ENCODE measurements at regions not wholly inside any gene's neighbourhood (a gene's known extent, or its start where the extent isn't known, plus 50 kb on each side); places are given as distances from the start of the nearest gene placed in this dataset.

GRCh38 chr10:81068460-81068859, 530.8 kb downstream of the SH2D4B start:
- DNase-seq, result no peak
- intact Hi-C loops (cut with DNase I), result no loop called here
- Histone ChIP-seq H3K9me3 (no peaks in the 10 kb centered on the region), H3K4me1 (no peaks in the 10 kb centered on the region), H3K36me3 (no peaks in the 10 kb centered on the region), H3K4me3 (replicated peaks in 1 of 3) (no peak overlapping the region), H3K27ac (no peak overlapping the region), H3K27me3 (no peaks in the 10 kb centered on the region)
- TF ChIP-seq CTCF (IDR thresholded peaks at IDR 0.05) (no peak), POLR2A (IDR thresholded peaks at IDR 0.05) (no peak)
- 41 to 56% methylated on average over 3 of the region's 3 CpGs for WGBS, 2 donors

- Histone ChIP-seq H3K4me3 (replicated peaks in 1 of 3) (no peak overlapping the region), H3K27me3 (no peaks in the 10 kb centered on the region), H3K27ac (no peak overlapping the region), H3K36me3 (no peaks in the 10 kb centered on the region), H3K9me3 (no peaks in the 10 kb centered on the region), H3K4me1 (no peaks in the 10 kb centered on the region)
- TF ChIP-seq POLR2A (IDR thresholded peaks at IDR 0.05) (no peak), CTCF (IDR thresholded peaks at IDR 0.05) (no peak)
- intact Hi-C loops (cut with DNase I), result no loop called here
- no peak for DNase-seq
- WGBS, 2 donors, result 89 to 92% methylated on average over 3 of the region's 3 CpGs
These were observed 533.5 kb downstream of the SH2D4B start for GRCh38 chr10:81071087-81071796.

GRCh38 chr10:81073155-81073554, 535.5 kb downstream of the SH2D4B start:
- H3K27ac ChIP-seq, result no peak overlapping the region
- no peak for DNase-seq
- WGBS, 2 donors, result 84 to 88% methylated on average over 2 of the region's 2 CpGs
- TF ChIP-seq POLR2A (IDR thresholded peaks at IDR 0.05), result no peak
- no peak for TF ChIP-seq CTCF (IDR thresholded peaks at IDR 0.05)
- intact Hi-C loops (cut with DNase I), result no loop called here
- no peaks in the 10 kb centered on the region for H3K27me3 ChIP-seq
- no peaks in the 10 kb centered on the region for H3K36me3 ChIP-seq
- no peaks in the 10 kb centered on the region for H3K4me1 ChIP-seq
- H3K9me3 ChIP-seq, result no peaks in the 10 kb centered on the region
- H3K4me3 ChIP-seq (replicated peaks in 1 of 3), result no peak overlapping the region

- Histone ChIP-seq H3K27ac (no peak overlapping the region), H3K4me3 (replicated peaks in 1 of 3) (no peak overlapping the region), H3K27me3 (no peaks in the 10 kb centered on the region), H3K9me3 (no peaks in the 10 kb centered on the region), H3K4me1 (no peaks in the 10 kb centered on the region), H3K36me3 (no peaks in the 10 kb centered on the region)
- WGBS, 2 donors, result 65 to 77% methylated on average over 3 of the region's 3 CpGs
- intact Hi-C loops (cut with DNase I), result no loop called here
- DNase-seq, result no peak
- TF ChIP-seq CTCF (IDR thresholded peaks at IDR 0.05) (no peak), POLR2A (IDR thresholded peaks at IDR 0.05) (no peak)
These were observed 544.4 kb downstream of the SH2D4B start for GRCh38 chr10:81081887-81082620.
